ENCODE measurements at regions not wholly inside any gene's neighbourhood (a gene's known extent, or its start where the extent isn't known, plus 50 kb on each side); places are given as distances from the start of the nearest gene placed in this dataset.

GRCh38 chr17:56018211-56018610, 135.1 kb upstream of the ANKFN1 start:
- H3K4me3 ChIP-seq (replicated peaks in 1 of 2; ENCODE audit: low read depth in 2 of 2, low read length in 2 of 2): no peak overlapping the region
- no peak for TF ChIP-seq CTCF (IDR thresholded peaks at IDR 0.05; ENCODE audit: low read depth, low read length)

GRCh38 chr17:56020369-56020768, 132.9 kb upstream of the ANKFN1 start:
- no peak for TF ChIP-seq CTCF (IDR thresholded peaks at IDR 0.05; ENCODE audit: low read depth, low read length)
- no peak for DNase-seq (ENCODE audit: low read depth in 2 of 2)
- H3K4me3 ChIP-seq (replicated peaks in 1 of 2; ENCODE audit: low read depth in 2 of 2, low read length in 2 of 2): no peak overlapping the region

More at GRCh38 chr17:56018211-56018610, 135.1 kb upstream of the ANKFN1 start:
- no peak for DNase-seq (ENCODE audit: low read depth in 2 of 2)

DNA sequence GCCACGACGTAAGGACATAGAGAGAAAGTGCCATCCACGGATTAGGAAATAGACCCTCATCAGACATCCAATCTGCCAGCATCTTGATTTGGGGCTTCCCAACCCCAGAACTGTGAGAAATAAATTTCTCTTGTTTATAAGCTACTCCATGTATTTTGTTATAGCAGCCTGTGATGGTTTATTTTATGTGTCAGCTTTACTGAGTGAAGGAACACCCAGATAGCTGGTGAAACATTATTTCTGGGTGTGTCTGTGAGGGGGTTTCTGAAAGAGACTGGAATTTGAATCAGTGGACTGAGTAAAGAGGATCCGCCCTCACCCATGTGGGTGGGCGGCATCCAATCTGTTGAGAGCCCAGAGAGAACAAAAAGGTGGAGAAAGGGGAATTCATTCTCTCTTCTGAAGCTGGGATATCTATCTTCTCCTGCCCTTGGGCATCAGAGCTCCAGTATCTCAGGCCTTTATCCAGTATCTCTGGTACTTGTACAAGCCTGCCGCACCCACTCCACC, 131.5 kb upstream of the ANKFN1 start:
- DNase-seq (ENCODE audit: low read depth in 2 of 2): no peak
- TF ChIP-seq CTCF (IDR thresholded peaks at IDR 0.05; ENCODE audit: low read depth, low read length): no peak
- no peak overlapping the region for H3K4me3 ChIP-seq (replicated peaks in 1 of 2; ENCODE audit: low read depth in 2 of 2, low read length in 2 of 2)

DNA sequence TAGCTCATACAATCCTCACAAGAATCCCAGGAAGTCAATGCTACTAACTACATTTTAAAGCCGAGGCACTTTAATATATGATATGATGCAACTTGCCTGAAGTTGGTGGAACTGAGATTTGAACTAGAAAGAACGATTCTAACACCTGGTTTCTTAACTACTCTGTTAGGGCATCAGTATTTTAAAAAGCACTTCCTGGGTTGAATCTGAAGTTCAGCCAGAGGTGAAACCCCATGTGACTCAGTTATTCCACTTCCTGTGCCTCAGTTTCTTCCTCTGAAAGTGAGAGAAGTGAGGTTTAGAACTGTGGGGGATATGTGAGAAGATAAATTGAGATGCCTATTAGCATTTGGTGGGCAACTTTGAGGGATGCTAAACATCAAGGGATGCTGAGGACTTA, 129.4 kb upstream of the ANKFN1 start:
- no peak overlapping the region for H3K4me3 ChIP-seq (replicated peaks in 1 of 2; ENCODE audit: low read depth in 2 of 2, low read length in 2 of 2)
- no peak for TF ChIP-seq CTCF (IDR thresholded peaks at IDR 0.05; ENCODE audit: low read depth, low read length)
- DNase-seq (ENCODE audit: low read depth in 2 of 2): no peak

DNA sequence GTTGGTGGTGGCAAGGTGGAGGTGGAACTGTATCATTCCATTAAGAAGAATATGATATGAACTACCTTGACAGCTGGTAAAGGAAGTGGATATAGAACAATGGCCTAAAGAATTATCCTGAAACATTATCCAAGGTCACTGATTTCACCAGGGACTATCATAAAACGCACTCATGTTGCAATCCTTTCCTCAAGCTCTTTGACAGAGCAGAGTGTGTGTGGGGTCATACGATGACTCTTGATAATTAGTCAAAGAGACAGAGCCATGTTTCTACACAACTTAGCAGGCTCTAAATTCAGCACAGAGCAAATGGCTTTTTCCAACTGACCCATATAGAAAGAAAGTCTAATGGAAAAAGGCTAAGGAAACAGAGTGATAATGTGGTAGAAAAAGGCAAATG, 126.4 kb upstream of the ANKFN1 start:
- no peak overlapping the region for H3K4me3 ChIP-seq (replicated peaks in 1 of 2; ENCODE audit: low read depth in 2 of 2, low read length in 2 of 2)
- no peak for TF ChIP-seq CTCF (IDR thresholded peaks at IDR 0.05; ENCODE audit: low read depth, low read length)
- no peak for DNase-seq (ENCODE audit: low read depth in 2 of 2)

DNA sequence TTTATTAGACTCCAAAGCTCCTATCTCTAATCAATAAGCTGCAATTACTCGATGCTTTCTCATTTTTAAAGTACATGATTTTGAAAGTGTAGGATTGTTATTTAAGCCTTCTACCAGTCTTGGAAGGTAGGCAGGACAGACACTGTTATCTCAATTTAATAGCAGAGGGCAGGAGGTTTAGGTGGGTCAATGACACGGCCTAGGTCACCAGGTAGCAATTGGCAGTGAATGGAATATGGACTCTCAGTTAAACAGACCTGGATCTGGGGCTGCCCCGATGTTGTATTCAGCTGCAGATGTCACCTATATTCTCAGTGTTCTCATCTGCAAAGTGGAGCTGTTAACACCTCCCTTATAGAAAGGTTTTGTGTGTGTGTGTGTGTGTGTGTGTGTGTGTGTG, 124.4 kb upstream of the ANKFN1 start:
- no peak overlapping the region for H3K4me3 ChIP-seq (replicated peaks in 1 of 2; ENCODE audit: low read depth in 2 of 2, low read length in 2 of 2)
- no peak for DNase-seq (ENCODE audit: low read depth in 2 of 2)
- no peak for TF ChIP-seq CTCF (IDR thresholded peaks at IDR 0.05; ENCODE audit: low read depth, low read length)

- H3K4me3 ChIP-seq (replicated peaks in 1 of 2; ENCODE audit: low read depth in 2 of 2, low read length in 2 of 2): no peak overlapping the region
- no peak for DNase-seq (ENCODE audit: low read depth in 2 of 2)
- TF ChIP-seq CTCF (IDR thresholded peaks at IDR 0.05; ENCODE audit: low read depth, low read length): no peak
Measured at GRCh38 chr17:56030009-56030624, 123.2 kb upstream of the ANKFN1 start.

Data from cardiac fibroblast (primary cell).